Activated CD4-positive, alpha-beta memory T cell treated with anti-CD3 and anti-CD28 coated beads, Interleukin-2, amount 10 ng/mL, durations not matched to agents 7 days and 5 days (primary cell): ENCODE measurements at regions not wholly inside any gene's neighbourhood (a gene's known extent, or its start where the extent isn't known, plus 50 kb on each side); places are given as distances from the start of the nearest gene placed in this dataset.
A peak's percentile ranks its signal among the peaks of the same experiment; 100 is the strongest.
"Not testable (repeated sequence)": the region's sequence is repeated elsewhere in the genome, so short reads cannot be mapped to it uniquely, and the experiment has no call there.

Experiments used
- CTCF ChIA-PET: fragments of 350-600 bp; sonication (Branson Sonifier 250); formaldehyde crosslinking; loops from one replicate; lab custom pipeline; 2021; ENCODE audit warnings: antibody characterized with exemption, inconsistent platforms; lab: Charles Lee
- POLR2A ChIA-PET: fragments of 350-600 bp; sonication (Branson Sonifier 250); formaldehyde crosslinking; loops from one replicate; lab custom pipeline; 2021; ENCODE audit warnings: antibody characterized with exemption; lab: Charles Lee
- DNase-seq: peaks from one replicate; pipeline ENCODE4 v3.0.0-alpha.2; 2020
- H3K27ac Mint-ChIP-seq: one replicate; pipeline ENCODE4 v1.8.0; 2021; ENCODE audit warnings: mild to moderate bottlenecking, mixed read lengths
- H3K27me3 Mint-ChIP-seq: one replicate; pipeline ENCODE4 v1.8.0; 2021; ENCODE audit warnings: mixed read lengths
- H3K36me3 Mint-ChIP-seq: one replicate; pipeline ENCODE4 v1.8.0; 2021; ENCODE audit warnings: low read depth, mixed read lengths
- H3K4me1 Mint-ChIP-seq: one replicate; pipeline ENCODE4 v1.8.0; 2021; ENCODE audit warnings: mixed read lengths
- H3K4me3 Mint-ChIP-seq: one replicate; pipeline ENCODE4 v1.8.0; 2021; ENCODE audit warnings: mild to moderate bottlenecking, mixed read lengths
- H3K9me3 Mint-ChIP-seq: one replicate; pipeline ENCODE4 v1.8.0; 2021; ENCODE audit warnings: mixed read lengths

DNA sequence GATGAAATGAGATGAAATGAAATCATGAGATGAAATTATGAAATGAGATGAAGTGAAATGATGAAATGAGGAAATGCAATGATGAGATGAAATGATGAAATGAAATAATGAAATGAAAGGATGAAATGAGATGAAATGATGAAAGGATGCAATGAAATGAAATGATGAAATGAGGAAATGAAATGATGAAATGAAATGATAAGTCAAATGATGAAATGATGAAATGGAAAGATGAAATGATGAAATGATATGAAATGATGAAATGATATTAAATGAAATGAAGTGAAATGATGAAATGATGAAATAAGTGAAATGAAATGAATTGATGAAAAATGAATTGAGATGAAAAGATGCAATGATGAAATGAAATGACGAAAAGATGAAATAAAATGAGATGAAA lies 220.2 kb upstream of the VKORC1L1 start:
- POLR2A ChIA-PET, CTCF ChIA-PET, H3K4me1 Mint-ChIP-seq, DNase-seq, H3K27me3 Mint-ChIP-seq, H3K27ac Mint-ChIP-seq, H3K9me3 Mint-ChIP-seq, H3K36me3 Mint-ChIP-seq, H3K4me3 Mint-ChIP-seq: not testable (repeated sequence)

DNA sequence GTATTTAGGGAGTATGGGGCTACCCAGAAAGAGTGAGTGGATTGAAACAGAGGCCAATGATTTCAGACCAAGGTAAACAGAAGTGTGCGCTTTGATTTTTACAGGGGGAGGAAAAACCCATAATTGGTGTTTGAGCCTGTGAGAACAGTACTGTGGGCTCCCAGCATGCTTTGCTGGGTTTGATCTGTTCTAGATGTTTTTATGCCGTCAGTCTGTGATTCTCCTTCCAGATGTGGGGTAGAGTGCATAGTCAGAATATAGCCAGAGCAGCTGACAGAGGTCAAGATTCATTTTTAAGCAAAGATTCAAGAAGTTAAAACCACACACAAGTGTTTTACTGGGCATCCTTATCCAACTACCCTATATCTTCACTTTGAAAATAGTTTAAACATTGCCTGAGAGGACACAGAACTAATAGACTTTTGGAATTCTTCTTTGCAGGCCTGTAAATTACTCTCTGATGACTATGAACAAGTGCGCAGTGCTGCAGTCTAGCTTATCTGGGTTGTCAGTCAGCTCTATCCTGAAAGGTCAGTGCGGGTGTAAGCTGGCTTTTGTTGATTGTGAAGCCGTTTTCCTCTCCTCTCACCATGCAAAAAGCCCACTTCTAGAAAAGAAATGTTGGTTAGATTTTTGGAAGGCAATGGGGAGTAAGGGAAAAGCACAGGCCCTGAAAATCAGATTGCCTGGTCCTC lies 216.2 kb upstream of the VKORC1L1 start:
- POLR2A ChIA-PET, H3K4me3 Mint-ChIP-seq, H3K9me3 Mint-ChIP-seq, DNase-seq, H3K27ac Mint-ChIP-seq, H3K4me1 Mint-ChIP-seq, H3K36me3 Mint-ChIP-seq, H3K27me3 Mint-ChIP-seq, CTCF ChIA-PET: not testable (repeated sequence)

DNA sequence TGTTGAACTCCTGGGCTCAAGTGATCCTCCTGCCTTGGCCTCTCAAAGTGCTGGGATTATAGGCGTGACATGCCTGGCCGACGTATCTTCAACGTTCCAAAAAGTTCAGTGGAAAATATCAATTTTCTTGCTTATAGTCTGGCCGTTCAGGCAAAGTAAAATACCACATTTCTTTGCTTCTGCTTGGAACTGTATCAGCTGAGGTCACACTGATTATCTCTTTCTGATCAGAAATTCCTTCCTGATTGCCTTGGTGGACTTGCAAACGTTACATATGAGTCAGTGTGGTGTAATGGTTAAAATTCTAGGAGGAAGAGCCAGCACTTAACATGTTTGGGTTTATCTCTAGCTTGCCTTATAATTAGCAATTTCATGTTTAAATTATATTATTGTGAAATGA lies 189.5 kb upstream of the VKORC1L1 start:
- H3K4me1 Mint-ChIP-seq, H3K27me3 Mint-ChIP-seq, CTCF ChIA-PET, H3K36me3 Mint-ChIP-seq, H3K27ac Mint-ChIP-seq, DNase-seq, POLR2A ChIA-PET, H3K4me3 Mint-ChIP-seq, H3K9me3 Mint-ChIP-seq: not testable (repeated sequence)

DNA sequence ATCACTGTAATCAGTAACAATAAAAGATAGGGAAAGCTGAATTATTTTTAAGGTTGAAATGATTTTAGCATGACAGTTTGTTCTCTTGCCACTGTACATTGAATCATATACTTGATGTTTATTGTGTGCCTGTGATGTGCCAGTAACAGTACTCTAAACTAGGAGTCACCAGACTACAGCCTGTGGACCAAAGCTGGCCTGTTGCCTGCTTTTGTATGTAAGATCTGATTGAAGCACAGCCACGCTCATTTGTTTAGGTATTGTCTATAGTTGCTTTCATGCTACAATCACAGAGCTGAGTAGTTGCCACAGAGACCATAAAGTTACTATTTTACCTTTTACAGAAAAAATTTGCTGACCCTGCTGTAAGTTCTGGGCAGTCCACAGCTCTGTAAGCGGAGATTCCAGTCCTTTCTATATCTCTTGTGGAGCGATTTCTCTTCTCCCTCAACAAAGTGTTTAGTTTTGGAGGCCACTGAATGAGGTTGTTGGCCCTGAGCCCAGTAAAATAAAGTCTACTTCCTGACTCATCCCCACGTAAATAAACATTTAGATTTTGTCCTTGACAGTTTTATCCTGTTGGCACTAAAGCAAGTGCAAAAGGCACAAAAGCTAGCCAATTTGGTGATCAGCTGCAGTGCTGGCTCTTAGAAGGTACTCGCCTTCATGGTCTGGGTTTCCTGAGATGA lies 173.7 kb upstream of the VKORC1L1 start:
- CTCF ChIA-PET, H3K27ac Mint-ChIP-seq, H3K9me3 Mint-ChIP-seq, H3K27me3 Mint-ChIP-seq, DNase-seq, POLR2A ChIA-PET, H3K4me3 Mint-ChIP-seq, H3K36me3 Mint-ChIP-seq, H3K4me1 Mint-ChIP-seq: not testable (repeated sequence)

DNA sequence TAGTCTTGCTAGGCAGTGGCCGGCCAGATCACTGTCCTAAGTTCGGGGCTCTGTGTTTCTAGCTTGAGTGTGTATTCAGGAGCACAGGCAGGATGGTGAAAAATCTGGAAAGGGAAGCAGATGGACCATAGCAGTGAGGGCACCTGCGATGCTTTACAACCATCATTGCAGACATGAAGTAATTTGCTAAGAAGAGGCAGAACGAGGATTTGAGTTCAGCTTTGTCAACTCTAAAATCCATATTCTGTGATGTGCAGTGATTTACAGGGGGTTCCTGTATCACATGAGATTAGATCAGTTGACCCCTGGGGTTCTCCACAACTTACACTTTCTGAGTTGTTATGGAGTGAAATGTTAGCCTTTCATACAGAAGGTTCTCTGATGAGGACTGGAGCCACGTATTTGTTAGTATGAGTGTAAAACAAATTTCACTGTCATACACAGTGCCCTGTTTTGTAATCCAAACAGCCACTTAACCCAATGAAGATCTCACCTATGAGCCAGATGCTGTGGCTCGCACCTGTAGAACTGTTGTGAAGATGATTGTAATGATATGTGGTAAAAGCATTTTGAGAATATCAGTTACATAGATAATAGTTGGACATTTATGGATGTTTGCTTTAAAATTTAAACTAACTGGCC lies 173.0 kb upstream of the VKORC1L1 start:
- H3K27ac Mint-ChIP-seq, result not testable (repeated sequence)

DNA sequence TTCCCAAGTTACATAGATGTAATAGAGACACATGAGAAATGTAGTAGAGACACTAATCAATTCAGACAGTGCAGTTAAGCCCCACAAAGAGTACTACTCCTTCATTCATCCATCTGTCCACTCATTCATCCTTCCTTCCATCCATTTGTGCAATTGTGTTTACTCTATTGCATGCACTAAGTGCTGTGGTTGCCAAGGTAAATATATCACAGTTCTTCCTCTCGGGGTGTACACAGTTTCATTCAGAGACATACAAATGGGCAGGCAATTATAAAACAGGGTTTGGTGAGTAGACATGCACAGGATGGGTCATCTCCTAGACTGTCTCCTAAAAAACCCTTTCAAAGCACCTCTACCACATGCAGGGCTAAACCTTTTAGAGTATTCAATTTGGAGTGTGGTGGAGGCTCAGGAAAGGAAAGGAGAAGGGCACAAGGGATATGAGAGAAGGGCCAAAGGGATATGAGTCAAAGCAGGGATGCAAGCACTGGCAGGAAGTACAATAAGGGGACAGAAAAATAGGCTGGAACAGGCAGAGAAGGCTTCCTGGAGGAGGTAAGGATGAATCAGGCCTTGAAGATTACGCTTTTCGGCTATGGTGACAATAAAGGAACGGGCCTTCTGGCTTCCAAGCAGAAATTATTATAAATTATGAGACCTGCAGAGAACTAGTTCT lies 153.6 kb upstream of the VKORC1L1 start:
- POLR2A ChIA-PET, H3K4me1 Mint-ChIP-seq, H3K27me3 Mint-ChIP-seq, H3K4me3 Mint-ChIP-seq, CTCF ChIA-PET, H3K36me3 Mint-ChIP-seq, DNase-seq, H3K9me3 Mint-ChIP-seq, H3K27ac Mint-ChIP-seq: not testable (repeated sequence)

More for the DNA sequence above, 173.0 kb upstream of the VKORC1L1 start:
- POLR2A ChIA-PET, H3K4me3 Mint-ChIP-seq, H3K4me1 Mint-ChIP-seq, H3K9me3 Mint-ChIP-seq, DNase-seq, CTCF ChIA-PET, H3K36me3 Mint-ChIP-seq, H3K27me3 Mint-ChIP-seq: not testable (repeated sequence)

DNA sequence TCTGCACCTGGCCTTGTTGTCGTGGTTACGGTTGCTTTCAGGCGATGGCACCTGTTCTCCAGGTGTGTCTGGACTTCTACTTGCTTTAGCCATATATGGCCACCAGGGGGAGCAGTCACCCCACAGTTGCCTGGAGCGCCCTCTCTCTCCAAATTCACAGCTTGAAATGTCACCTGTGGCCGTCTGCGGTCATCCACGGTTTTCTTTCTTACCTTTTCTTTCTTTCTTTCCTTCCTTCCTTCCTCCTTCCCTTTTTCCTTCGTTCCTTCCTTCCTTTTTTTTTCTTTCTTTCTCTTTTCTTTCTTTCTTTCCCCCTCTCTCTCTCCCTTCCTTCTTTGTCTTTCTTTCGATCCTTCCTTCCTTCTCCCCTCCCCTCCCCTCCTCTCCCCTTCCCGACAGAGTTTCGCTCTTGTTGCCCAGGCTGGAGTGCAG lies 150.5 kb upstream of the VKORC1L1 start:
- CTCF ChIA-PET, result no interaction called here
- H3K27ac Mint-ChIP-seq, result no peak overlapping the region
- POLR2A ChIA-PET, result interaction anchor here (0.7 to 1.0 kb wide), 2 partner anchors 240 to 259 kb away, joined by 3 to 5 read pairs; partner anchors contain the start of gene GUSB
- no peaks in the 10 kb centered on the region for H3K9me3 Mint-ChIP-seq
- H3K4me3 Mint-ChIP-seq, result no peak overlapping the region
- peaks cover 9% of the 10 kb centered on the region for H3K36me3 Mint-ChIP-seq
- peak; percentile 75 for DNase-seq
- H3K4me1 Mint-ChIP-seq, result peaks cover 5% of the 10 kb centered on the region
- H3K27me3 Mint-ChIP-seq, result no peaks in the 10 kb centered on the region

DNA sequence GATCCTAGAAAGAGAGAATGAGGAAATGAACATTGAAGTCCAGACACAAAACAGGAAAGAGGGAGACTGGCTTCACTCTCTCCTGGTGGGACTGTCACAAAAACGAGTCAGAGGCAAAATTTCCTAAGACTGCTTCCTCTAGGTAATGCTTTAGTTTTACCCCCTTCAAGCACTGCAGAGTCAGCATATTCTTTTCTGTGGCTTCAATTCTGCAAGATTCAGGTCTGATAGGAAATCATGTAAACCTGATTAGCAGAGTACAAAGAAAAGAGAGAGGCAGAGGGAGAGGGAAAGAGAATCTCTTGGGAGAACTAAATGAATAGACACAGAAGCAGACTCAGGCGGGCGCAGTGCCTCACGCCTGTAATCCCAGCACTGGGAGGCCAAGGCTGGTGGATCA lies 145.7 kb upstream of the VKORC1L1 start:
- H3K4me3 Mint-ChIP-seq, H3K27ac Mint-ChIP-seq, H3K9me3 Mint-ChIP-seq, H3K4me1 Mint-ChIP-seq, POLR2A ChIA-PET, CTCF ChIA-PET, H3K27me3 Mint-ChIP-seq, H3K36me3 Mint-ChIP-seq, DNase-seq: not testable (repeated sequence)

DNA sequence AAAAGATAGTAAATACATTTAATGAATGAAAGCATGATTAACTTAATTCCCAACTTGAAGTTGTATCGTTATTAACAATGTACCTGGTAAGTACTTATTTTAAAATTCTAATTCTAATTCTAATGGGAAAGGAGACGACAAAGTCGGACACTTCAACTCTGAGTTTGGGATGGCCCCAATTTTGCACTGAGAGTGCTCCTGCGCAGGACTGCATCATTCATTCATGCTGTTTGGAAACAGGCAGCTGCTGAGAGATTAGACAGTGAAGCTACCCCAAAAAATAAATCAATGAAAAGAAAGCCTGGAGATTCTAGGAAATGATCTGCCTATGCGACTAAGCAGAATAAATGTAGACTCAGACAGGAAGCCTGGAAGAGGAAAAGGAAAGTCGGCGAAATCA lies 141.7 kb upstream of the VKORC1L1 start:
- Mint-ChIP-seq H3K36me3 (peaks cover 3% of the 10 kb centered on the region), H3K4me1 (peaks cover 5% of the 10 kb centered on the region), H3K4me3 (no peak overlapping the region), H3K9me3 (no peaks in the 10 kb centered on the region), H3K27ac (no peak overlapping the region), H3K27me3 (no peaks in the 10 kb centered on the region)
- DNase-seq, result no peak
- POLR2A ChIA-PET, result no interaction called here
- CTCF ChIA-PET, result no interaction called here

DNA sequence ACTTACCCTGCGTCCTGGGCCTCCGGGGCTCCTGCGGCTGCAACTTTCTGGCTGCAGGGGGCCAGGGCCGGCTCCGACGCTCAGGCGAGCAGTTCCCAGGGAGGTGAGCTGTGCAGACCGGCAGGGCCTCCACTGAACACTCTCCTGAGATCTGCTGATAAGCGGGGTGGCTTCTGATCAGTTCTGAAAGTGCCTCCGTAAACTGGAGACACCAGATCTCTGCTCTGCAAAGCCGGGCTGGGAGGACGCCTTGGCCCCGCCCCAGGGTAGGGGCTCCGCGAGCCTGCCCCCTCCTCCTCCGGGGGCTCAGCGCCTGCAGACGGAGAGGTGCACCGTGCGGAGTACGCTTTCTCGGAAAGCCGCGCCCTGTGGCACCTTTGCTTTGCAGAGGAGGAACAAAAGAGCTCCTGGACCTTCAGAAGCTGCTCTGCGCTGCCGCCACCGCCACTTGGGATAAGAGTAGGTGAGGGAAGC lies 141.3 kb upstream of the VKORC1L1 start:
- peaks cover 5% of the 10 kb centered on the region for H3K36me3 Mint-ChIP-seq
- H3K4me1 Mint-ChIP-seq, result peaks cover 5% of the 10 kb centered on the region
- peak; percentile 39 for DNase-seq
- H3K27ac Mint-ChIP-seq, result no peak overlapping the region
- no peak overlapping the region for H3K4me3 Mint-ChIP-seq
- CTCF ChIA-PET, result no interaction called here
- H3K27me3 Mint-ChIP-seq, result no peaks in the 10 kb centered on the region
- POLR2A ChIA-PET, result no interaction called here
- H3K9me3 Mint-ChIP-seq, result no peaks in the 10 kb centered on the region

DNA sequence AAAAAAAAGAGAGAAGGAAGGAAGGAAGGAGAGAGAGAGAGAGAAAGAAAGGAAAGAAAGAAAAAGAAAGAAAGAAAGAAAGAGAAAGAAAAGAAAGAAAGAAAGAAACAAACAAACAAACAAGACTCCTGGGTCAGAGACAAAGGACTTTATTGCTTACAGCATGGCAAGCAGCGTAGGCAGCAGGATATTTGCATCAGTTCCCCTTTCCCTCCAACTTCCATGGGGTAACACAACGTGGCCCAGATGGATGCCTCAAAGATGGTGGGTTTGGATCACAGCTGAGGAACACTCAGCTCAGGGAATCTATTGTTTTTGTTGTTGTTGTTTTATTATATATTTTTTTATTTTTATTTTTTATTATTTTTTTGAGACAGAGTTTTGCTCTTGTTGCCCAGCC lies 128.5 kb upstream of the VKORC1L1 start:
- Mint-ChIP-seq H3K9me3 (no peaks in the 10 kb centered on the region), H3K36me3 (peaks cover 17% of the 10 kb centered on the region), H3K27ac (no peak overlapping the region), H3K4me1 (peaks cover 8% of the 10 kb centered on the region), H3K4me3 (no peak overlapping the region), H3K27me3 (no peaks in the 10 kb centered on the region)
- CTCF ChIA-PET, result no interaction called here
- no peak for DNase-seq
- POLR2A ChIA-PET, result no interaction called here

DNA sequence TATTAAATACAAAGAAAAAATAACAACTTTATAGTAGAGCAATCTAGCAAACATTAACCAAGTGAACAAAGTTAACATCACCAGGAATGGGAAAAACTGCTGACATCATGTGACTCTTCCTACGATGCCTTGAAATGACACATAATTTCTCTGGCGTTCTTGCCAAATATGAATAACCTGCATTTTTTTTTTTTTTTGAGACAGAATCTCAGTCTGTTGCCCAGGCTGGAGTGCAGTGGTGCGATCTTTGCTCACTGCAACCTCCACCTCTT lies 126.5 kb upstream of the VKORC1L1 start:
- Mint-ChIP-seq H3K36me3 (peaks cover 7% of the 10 kb centered on the region), H3K9me3 (no peaks in the 10 kb centered on the region), H3K27me3 (no peaks in the 10 kb centered on the region), H3K4me1 (peaks cover 14% of the 10 kb centered on the region), H3K4me3 (no peak overlapping the region), H3K27ac (no peak overlapping the region)
- no peak for DNase-seq
- CTCF ChIA-PET, result no interaction called here
- POLR2A ChIA-PET, result no interaction called here

DNA sequence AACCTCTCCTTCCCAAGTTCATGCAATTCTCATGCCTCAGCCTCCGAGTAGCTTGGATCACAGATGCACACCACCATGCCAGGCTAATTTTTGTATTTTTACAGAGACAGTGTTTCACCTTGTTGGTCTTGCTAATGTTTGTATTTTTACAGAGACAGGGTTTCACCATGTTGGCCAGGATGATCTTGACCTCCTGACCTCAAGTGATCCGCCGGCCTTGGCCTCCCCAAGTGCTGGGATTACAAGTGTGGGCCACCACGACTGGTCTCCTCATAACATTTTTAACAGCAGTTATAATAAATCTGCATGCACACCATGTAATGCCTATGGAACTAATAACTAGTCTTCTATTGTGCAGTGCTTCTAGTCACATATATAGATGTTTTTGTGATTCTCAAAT lies 123.8 kb upstream of the VKORC1L1 start:
- CTCF ChIA-PET, result no interaction called here
- peaks cover 29% of the 10 kb centered on the region for H3K4me1 Mint-ChIP-seq
- H3K36me3 Mint-ChIP-seq, result peaks cover 19% of the 10 kb centered on the region
- no peak for DNase-seq
- no peaks in the 10 kb centered on the region for H3K9me3 Mint-ChIP-seq
- POLR2A ChIA-PET, result no interaction called here
- H3K27me3 Mint-ChIP-seq, result no peaks in the 10 kb centered on the region
- H3K27ac Mint-ChIP-seq, result no peak overlapping the region
- H3K4me3 Mint-ChIP-seq, result no peak overlapping the region
